COLO668 (cell line): ENCODE measurements at regions not wholly inside any gene's neighbourhood (a gene's known extent, or its start where the extent isn't known, plus 50 kb on each side); places are given as distances from the start of the nearest gene placed in this dataset.
"Not testable (repeated sequence)": the region's sequence is repeated elsewhere in the genome, so short reads cannot be mapped to it uniquely, and the experiment has no call there.

Experiments
- DNase-seq: peaks from one replicate; lab custom pipeline; 2025; ENCODE audit not compliant: unreplicated experiment; lab: John Stamatoyannopoulos, UW

DNA sequence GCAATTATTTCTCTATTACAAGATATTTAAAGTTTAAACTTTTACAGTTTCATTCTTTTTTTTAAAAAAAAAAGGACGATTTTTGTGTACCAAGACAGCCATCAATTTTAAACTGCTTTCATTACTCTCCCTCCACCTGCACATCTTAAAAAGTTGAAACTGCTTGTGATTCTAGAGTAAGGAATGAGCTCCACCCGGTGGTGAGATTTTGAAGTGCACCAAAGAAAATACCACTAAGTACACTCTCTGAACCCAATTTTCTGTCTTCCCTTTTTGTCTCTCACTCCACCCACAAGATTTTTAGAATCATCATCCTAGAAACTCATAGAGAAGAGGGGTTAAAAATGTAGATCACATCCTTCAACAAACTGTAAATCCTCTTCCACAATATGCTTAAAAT, 91.3 kb upstream of the WDR44 start:
- DNase-seq: peak; percentile 28

DNA sequence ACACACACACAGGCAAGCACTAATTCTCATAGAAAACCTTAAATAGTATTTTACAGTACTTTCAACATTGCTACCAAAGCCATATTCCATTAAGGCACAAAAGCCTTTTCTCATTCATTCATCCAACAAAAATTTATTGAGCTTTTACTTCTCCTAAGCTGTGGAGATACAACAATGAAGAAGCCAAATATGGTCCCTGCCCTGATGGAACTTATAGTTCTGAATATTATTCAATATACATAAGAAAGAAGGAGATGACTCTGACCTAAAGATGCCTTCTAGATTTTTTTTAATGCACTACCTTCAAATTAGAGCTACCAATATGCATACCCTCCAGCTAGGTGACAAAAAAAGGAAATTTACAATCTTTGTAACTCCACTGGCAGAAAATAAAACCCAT, 90.0 kb upstream of the WDR44 start:
- DNase-seq: no peak

DNA sequence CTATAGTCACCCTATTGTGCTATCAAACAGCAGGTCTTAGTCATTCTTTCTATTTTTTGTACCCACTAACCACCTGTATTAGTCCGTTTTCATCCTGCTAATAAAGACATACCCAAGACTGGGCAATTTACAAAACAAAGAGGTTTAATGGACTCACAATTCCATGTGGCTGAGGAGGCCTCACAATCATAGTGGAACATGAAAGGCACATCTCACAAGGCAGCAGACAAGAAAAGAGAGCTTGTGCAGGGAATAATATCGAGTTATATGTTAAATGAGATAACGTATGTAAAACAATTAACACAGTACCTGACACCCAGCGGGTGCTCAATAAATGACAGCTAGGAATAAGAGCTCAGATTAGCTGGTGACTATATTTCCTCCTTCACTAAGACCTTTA, 88.1 kb upstream of the WDR44 start:
- no peak for DNase-seq

DNA sequence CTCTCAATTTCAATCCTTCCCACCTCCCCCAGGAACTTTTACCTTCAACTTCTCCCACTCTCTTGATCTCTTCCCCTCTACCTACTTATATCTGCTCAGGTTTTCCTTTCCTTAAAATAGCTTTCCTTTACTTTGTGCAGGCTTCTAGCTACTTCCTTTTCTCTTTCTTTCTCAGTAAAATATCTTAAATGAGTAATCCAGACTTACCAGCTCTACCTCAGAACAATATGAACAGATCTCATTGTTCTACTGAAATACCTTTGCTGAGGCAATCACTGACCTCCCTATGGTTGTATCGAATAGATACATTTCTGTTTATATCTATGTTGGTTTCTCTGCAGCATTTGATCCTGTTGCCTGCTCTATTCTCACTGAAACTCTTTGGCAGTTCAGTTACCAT, 86.7 kb upstream of the WDR44 start:
- no peak for DNase-seq

DNA sequence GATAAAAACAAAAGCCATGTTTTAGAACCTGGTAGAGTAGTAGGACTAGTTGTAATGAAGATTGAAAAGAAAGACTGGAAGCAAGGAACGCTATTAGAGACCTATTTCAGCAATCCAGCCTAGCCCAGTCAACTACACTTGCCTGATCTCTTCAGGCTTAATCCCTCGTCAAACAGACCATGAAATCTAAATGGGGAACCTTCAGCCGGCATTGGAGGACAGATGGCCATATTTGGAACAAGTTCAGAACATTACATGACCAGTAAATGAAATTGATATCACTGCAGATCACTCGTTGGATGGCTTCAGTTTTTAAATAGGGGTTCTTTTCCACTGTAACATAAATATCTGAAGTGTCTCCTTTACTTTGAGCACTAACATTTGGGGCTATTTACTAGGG, 84.8 kb upstream of the WDR44 start:
- DNase-seq: no peak

DNA sequence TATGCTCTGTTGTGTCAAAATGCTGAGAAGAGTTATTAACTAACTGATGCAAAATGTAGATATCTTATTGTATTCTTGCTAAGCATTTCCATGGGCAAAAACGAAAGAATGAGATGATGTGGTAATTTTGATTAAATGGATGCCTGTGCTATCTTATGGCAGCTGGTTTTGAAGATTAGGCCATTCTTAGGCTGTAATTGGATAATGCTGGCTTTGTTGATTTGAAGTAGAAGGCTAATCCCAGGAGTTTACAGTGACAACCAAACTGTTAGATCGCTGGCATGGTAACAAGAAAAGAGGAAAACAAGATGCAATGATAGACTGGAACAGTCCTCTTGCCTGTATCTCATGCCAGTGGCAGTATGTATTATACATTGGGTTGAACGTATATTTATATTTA, 74.1 kb upstream of the WDR44 start:
- no peak for DNase-seq

DNA sequence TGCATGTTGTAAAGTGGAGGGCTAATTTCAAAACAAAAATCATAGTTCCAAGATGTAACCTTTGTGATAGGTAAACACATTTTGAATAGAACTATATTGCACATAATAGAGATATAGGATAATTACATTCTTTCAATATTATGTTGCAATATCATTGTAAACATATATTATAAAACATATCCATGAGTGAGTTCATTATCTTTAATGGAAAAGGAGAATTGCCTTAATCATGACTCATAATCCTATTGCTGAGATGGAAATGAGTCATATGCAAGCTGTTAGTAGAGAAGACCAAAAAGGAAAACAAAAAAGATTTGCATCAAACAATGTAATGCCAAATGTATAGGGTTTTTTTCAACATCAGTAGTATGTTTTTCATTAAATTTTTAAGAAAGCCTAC, 73.7 kb upstream of the WDR44 start:
- no peak for DNase-seq

DNA sequence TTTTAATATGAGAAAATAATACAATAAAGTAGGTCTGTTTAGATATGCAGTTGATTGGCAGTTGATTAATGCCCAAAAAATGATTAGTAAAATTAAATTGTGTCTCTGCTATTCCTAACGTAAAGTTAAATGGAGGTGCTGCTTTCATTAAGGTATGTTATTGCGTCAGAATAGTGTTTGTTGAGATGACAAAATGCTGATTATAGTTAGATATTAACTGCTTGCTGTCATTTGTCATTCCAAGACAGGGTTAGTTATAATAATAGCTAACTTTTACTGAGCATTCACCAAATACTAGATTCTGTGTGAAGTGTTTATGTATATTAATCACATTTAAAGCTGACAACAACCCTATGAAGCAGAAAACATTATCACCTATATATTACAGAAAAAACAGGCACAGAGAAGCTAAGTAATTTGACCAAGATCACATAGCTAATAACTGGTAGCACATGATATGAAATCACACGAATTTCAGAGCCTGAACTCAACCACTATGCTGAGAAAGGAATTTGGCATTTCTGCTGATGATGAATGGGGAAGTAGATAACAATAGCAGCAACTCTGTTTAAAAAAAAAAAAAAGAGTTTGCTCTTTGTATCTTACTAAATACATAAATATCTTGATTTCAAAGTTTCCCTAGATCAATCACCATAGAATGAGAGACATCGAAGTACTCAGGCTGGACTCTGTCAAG, 59.7 kb upstream of the WDR44 start:
- DNase-seq: no peak

DNA sequence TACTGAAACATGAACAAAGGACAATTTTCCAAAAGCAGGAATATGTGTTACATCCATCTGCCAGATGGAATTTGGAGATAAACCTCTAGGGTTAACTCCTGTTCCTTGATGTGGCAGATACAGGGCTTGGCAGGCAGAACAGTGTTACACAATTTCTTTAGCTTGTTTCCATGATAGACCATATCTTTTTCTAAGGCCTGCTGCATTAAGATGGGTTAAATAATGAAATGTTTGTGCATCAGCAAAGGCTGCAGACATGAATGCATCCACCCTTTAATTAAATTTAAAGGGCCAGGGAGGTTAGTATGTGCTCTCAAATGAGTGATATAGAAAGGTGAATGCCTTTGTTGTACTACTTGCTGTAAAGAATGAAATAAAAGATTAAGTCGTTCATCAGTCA, 50.1 kb upstream of the WDR44 start:
- not testable (repeated sequence) for DNase-seq
